Effector CD4-positive, alpha-beta T cell (primary cell): ENCODE measurements at regions not wholly inside any gene's neighbourhood (a gene's known extent, or its start where the extent isn't known, plus 50 kb on each side); places are given as distances from the start of the nearest gene placed in this dataset.

Experiments
- DNase-seq: peaks from one replicate; pipeline ENCODE4 v3.0.0-alpha.2; 2020

GRCh38 chr9:119588874-119589744, 219.9 kb upstream of the BRINP1 start:
- no peak for DNase-seq

- DNase-seq: no peak
Observed at GRCh38 chr9:119577881-119578280, 208.6 kb upstream of the BRINP1 start.

DNA sequence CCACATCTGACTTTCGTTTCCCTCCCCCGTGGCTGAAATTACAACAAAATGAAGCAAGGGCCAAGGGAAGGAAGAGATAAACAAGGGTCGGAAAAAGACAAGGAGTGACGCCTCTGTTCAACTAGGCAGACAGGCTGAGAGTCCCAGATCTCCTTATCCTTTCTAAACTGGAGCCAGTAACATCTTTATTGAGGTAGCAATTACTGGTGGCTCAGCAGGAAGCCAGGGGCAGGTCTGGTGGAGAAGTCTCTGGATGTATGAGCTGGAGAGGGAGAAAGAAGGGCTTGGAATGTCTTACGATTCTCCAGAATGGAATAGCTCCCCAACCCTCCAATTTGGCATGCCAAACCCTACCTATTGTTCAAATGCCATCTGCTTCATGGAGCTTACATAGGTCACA, 190.8 kb upstream of the BRINP1 start:
- no peak for DNase-seq

DNA sequence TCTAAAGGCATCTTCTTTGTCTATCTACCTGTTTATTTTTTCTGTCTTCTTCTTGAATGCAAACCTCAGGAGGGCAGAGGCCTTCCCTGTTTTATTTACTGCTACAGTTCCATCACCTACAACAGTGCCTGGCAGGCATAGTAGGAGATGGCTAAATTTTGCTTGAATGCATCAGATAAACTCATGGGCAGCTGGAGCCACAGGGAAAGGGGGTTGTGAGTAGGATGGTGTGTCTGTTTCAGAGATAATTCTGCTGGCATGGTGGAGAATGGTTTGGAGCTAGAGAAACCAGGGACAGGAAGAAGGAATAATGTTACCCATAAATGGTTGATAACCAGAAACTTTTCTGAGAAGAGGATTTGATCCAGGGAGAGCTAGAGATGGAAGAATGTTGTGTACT, 189.8 kb upstream of the BRINP1 start:
- DNase-seq: no peak

- DNase-seq: no peak
Observed at GRCh38 chr9:119556129-119556875, 187.1 kb upstream of the BRINP1 start.

DNA sequence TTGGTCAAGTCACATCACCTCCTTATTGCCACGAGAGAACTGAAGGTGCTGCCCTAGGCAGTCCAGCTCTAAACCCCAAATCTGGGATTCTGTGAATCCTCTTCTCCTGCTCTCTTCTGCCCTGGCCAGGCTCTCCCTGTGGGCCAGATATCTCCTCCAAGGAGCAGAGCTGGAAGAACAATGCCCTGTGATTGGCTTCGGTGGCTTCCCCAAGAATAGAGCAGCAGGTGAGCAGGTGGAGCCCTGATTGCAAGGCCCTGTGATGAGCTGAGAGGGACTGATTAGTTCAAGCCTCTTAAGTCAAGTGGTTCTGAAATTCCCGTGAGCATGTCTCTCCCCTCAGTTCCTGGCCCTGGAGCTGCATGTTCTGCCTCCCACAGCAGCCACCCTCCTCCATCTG, 175.3 kb upstream of the BRINP1 start:
- no peak for DNase-seq

DNA sequence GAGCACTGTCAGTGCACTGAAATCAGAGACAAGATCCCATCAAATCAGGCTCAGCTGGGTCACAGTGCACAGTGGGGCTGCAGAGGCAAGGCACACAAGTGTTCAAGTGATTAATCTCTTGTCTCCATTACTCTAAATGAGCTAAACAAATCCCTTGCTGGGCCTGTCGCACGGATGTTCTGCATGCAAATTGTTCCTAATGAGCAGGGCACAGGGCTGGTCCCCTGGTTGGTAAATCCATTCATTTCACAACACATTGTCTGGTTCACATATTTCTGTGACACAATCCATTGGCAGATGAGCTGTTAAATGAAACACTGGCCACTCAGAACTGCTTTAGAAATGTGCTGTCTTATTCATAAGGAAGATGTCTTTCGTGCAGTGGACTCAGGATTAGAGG, 167.9 kb upstream of the BRINP1 start:
- no peak for DNase-seq

DNA sequence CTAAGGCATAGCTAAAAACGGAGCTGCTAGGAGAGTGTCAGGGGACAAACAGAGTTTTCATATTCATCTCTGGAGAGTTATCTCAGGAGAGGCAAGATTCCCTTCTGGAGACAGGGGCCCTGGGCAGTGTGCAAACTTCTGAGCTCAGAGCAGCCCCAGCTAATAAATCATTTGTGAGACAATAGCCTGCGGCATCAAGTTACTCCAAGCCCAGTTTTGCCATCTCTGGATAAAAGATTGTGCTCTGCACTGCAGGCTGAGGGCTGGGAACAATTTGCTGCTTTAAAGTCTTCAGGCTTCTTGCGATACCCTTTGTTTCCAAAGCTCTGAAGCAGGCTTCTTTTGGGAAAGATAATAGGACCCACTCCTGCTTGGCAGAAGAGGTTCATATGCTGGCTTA, 164.3 kb upstream of the BRINP1 start:
- no peak for DNase-seq

DNA sequence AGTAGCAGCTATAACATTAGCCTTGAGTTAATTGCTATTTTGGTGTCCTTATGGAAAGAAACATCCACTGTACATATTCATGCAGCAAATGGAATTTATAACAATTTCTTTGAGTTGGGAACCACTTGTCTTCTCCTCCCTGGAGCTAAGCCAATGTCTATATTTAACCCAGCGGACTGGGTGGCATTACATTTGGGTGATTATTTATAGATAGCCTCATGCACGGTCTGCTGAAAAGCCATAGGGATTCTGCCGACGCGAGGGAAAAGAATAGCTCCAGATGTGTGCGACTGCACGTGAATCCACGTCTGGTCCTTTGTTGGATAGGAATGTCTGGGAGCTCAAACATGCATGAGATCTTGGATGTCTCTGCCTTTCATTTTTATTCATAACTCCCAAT, 157.5 kb upstream of the BRINP1 start:
- DNase-seq: no peak

DNA sequence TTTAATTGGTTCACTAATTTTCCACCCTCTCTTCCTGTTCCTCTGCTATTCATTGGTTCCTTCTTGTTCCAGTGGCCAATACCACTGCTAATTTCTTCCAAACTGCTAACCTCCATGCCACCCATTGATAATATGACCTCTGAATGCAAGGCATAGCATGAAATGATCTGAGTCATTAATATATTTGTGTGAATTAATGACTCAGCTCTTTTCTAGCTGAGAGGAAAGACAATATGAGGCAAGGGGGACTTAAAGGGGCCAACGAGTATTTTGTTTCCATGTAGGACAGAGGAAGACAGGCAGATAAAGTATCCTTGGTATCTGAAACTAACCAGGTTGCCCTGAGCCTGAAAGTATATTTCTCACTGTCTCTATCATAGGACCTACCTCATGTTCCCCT, 154.3 kb upstream of the BRINP1 start:
- no peak for DNase-seq

- DNase-seq: no peak
Observed at GRCh38 chr9:119522381-119522780, 153.1 kb upstream of the BRINP1 start.

DNA sequence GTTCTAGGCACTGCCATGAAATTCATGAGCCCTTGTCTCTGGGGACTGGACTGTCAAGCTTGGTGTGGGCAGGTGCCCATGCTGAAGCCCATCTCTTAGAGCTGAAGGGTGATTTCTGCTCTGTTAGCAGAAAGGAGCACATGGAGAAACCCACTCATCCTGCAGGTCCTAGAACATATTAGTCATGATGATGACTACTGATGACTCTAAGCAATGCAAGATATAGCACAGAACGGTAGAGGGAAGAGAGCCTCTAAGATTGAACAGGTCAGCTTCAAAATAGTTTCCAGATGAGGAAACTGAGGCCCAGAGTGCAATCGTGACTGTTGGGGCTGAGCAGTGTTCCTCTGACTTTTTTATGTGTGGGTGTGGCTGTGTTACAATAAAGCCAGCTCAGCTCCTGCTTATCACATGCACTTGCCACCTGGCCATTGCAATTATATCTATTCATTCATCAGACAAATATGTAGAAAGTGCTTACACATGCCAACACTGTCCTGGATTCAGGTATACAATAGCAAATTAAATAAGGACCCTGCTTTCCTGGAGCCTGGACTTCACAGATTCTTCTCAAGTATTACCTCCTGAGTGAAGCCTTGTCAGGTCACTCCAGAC, 140.2 kb upstream of the BRINP1 start:
- DNase-seq: no peak

DNA sequence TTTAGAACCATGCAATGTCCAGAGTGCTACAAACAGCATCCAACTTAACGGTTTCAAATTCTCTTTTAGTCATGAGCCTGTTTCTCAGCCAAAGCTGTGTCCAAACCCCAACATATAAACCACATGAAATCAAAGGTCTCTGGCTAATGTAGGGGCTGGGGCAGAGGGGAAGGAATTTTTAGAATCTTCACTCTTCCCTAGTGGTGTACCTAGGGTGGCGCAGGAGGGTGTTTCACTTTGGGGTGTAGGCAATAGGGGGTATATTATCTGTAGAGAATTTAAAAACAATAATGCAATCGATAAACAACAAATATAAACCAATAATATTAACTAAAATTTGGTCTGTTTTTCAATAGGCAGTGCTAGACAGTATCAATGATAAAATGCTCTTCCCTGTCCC, 132.1 kb upstream of the BRINP1 start:
- DNase-seq: no peak

- DNase-seq: no peak
Observed at GRCh38 chr9:119500072-119500771, 131.0 kb upstream of the BRINP1 start.

DNA sequence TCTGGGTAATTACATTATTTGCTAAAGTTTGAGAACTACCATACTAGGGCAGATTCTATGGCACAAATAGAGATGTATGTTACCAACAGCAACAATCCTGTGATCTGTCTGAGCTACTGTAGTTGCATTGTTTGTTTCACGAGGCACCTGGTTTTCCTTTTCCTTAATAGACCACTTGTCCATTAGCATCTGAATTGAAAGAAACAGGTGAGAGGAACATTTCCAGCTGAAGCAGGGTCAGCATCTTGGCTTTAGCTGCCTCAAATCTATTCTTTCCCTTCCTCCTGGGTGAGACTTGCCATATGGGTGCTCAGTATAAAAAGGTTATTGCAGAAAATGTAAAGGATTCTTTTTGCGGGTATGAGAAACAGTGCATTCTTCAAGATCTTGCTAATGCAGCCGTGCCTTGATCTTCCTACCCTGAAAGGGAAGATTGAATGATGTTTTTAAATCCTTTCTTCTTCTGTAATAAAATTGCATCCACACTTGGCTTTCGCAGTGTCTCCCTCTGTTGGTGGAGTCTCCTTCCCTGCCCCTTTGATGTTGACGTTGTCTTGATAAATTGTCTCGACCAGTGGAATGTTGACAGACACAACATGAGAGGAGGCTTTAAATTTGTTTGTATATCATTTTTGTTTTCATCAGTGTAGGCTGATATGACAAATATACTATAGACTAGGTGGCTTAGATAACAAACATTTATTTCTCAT, 118.0 kb upstream of the BRINP1 start:
- no peak for DNase-seq

GRCh38 chr9:119483153-119483552, 113.9 kb upstream of the BRINP1 start:
- DNase-seq: no peak

GRCh38 chr9:119477197-119477596, 108.0 kb upstream of the BRINP1 start:
- DNase-seq: no peak

DNA sequence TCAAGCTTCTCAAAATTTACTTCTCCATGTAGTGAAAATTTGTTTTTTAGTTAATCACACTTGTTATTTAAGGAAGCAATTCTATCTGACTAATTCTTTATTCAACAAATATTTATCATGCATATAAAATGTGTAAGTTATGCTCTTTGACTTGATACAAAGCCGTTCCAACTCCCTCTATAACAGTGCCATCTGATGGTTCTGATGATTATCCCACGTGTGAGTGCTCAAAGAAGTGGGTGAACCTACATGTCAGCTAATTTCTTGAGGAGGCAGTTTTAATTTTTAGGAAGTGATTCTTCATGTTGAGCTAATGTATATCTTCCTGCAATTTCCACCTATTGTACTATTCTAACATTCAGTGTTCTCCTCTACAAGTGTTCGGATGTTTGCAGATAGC, 88.8 kb upstream of the BRINP1 start:
- DNase-seq: no peak

DNA sequence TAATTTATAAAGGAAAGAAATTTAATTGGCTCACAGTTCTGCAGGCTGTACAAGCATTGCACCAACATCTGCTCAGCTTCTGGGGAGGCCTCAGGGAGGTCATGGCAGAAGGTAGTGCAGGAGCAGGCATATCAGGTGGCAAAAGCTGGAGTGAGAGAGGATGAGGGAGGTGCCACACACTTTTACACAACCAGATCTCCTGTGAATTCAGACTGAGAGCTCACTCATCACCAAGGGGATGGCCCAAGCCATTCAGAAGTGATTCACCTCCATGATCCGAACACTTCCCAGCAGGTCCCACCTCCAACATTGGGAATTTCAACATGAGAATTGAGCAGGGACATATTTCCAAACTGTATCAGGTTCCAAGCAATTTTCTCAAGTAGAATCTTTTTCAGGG, 84.7 kb upstream of the BRINP1 start:
- DNase-seq: no peak

GRCh38 chr9:119453490-119453911, 84.3 kb upstream of the BRINP1 start:
- no peak for DNase-seq

- no peak for DNase-seq
Observed at GRCh38 chr9:119451426-119451825, 82.2 kb upstream of the BRINP1 start.

- no peak for DNase-seq
Observed at GRCh38 chr9:119443179-119443578, 73.9 kb upstream of the BRINP1 start.

DNA sequence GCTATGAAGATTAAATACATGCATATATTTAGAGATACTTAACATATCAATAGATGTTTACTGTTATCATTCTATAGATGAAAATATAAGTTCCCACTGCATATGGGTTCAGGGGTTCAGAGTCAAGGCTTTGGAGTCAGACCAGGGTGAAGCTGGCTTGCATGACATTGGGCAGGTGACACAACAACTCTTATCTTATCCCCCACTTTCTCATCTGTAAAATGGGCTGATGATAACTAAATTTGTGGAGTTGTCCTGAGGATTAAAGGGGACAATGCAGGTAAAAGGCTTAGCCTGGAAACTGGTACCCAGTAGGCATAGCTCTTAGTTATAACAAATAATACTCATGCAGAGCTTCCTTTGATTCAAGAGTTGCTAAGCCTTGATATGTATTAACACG, 72.6 kb upstream of the BRINP1 start:
- no peak for DNase-seq
